Mesendoderm (in vitro differentiated cells): ENCODE measurements at regions not wholly inside any gene's neighbourhood (a gene's known extent, or its start where the extent isn't known, plus 50 kb on each side); places are given as distances from the start of the nearest gene placed in this dataset.

Experiments
- DNase-seq: peaks from one replicate; pipeline ENCODE4 v3.0.0; 2013
- H2AK5ac ChIP-seq: 2 replicates; pipeline ENCODE4 v1.6.1; 2013; ENCODE audit warnings: low read length, inconsistent platforms
- H2BK120ac ChIP-seq: 2 replicates; pipeline ENCODE4 v1.6.1; 2013; ENCODE audit warnings: low read depth, mild to moderate bottlenecking, low read length, moderate library complexity, mixed read lengths
- H2BK15ac ChIP-seq: replicated peaks from 2 replicates; pipeline ENCODE4 v1.6.1; 2013; ENCODE audit warnings: low read depth, mild to moderate bottlenecking, moderate library complexity
- H2BK5ac ChIP-seq: 2 replicates; pipeline ENCODE4 v1.6.1; 2013; ENCODE audit warnings: low read length, inconsistent platforms
- H3K18ac ChIP-seq: 2 replicates; pipeline ENCODE4 v1.6.1; 2013; ENCODE audit warnings: mild to moderate bottlenecking, low read length, mixed read lengths
- H3K23ac ChIP-seq: one replicate; pipeline ENCODE4 v1.6.1; 2013; ENCODE audit warnings: low read length
- H3K27ac ChIP-seq: 2 replicates; pipeline ENCODE4 v1.5.1; 2013; ENCODE audit warnings: low read depth, mild to moderate bottlenecking, inconsistent platforms, low read length, moderate library complexity
- H3K27me3 ChIP-seq: 2 replicates; pipeline ENCODE4 v1.6.1; 2013; ENCODE audit warnings: low read length, control low read depth, mild to moderate bottlenecking, inconsistent platforms; ENCODE audit not compliant: insufficient read depth, poor library complexity
- H3K36me3 ChIP-seq: 2 replicates; pipeline ENCODE4 v1.6.1; 2013; ENCODE audit warnings: low read length, inconsistent platforms; ENCODE audit not compliant: control insufficient read depth, insufficient read depth
- H3K4ac ChIP-seq: one replicate; pipeline ENCODE4 v1.6.1; 2013; ENCODE audit warnings: low read depth, mild to moderate bottlenecking, low read length, moderate library complexity
- H3K4me1 ChIP-seq: 2 replicates; pipeline ENCODE4 v1.6.1; 2013; ENCODE audit warnings: low read depth, low read length, inconsistent platforms; ENCODE audit not compliant: control insufficient read depth
- H3K4me2 ChIP-seq: 2 replicates; pipeline ENCODE4 v1.6.1; 2013; ENCODE audit warnings: low read length
- H3K4me3 ChIP-seq: 2 replicates; pipeline ENCODE4 v1.5.1; 2013; ENCODE audit warnings: mild to moderate bottlenecking, low read length
- H3K56ac ChIP-seq: one replicate; pipeline ENCODE4 v1.6.1; 2013; ENCODE audit warnings: low read length
- H3K79me1 ChIP-seq: 2 replicates; pipeline ENCODE4 v1.6.1; 2013; ENCODE audit warnings: low read length, inconsistent platforms
- H3K79me2 ChIP-seq: 2 replicates; pipeline ENCODE4 v1.6.1; 2013; ENCODE audit warnings: mild to moderate bottlenecking, low read length; ENCODE audit not compliant: control insufficient read depth, insufficient read depth
- H3K9ac ChIP-seq: 2 replicates; pipeline ENCODE4 v1.6.1; 2013; ENCODE audit warnings: low read length, inconsistent platforms
- H4K5ac ChIP-seq: one replicate; pipeline ENCODE4 v1.6.1; 2013; ENCODE audit warnings: low read length
- H4K8ac ChIP-seq: one replicate; pipeline ENCODE4 v1.6.1; 2013; ENCODE audit warnings: low read depth, mild to moderate bottlenecking, control low read depth, low read length, moderate library complexity
- WGBS: extraction: QIAGEN DNeasy Blood & Tissue Kit; methylation state at CpG from one replicate; pipeline ENCODE4 v1.1.7; 2013; ENCODE audit warnings: low lambda C conversion rate, missing lambda C conversion rate; ENCODE audit not compliant: insufficient coverage; ENCODE audit errors: extremely low coverage; 5-methylcytosine and 5-hydroxymethylcytosine counted together

- WGBS: no CpG with 5 or more reads among the region's 3 CpGs
- Histone ChIP-seq H2BK15ac (no peak overlapping the region), H2BK120ac (no peak overlapping the region), H3K79me1 (no peaks in the 10 kb centered on the region), H2AK5ac (no peak overlapping the region), H3K4me2 (no peak overlapping the region), H3K9ac (no peak overlapping the region), H3K18ac (no peak overlapping the region), H3K27ac (no peak overlapping the region), H3K56ac (no peak overlapping the region), H3K4me1 (no peaks in the 10 kb centered on the region), H2BK5ac (no peak overlapping the region), H3K23ac (no peak overlapping the region), H3K27me3 (no peaks in the 10 kb centered on the region), H3K79me2 (no peaks in the 10 kb centered on the region), H3K4ac (no peak overlapping the region), H3K36me3 (no peaks in the 10 kb centered on the region), H3K4me3 (no peak overlapping the region), H4K8ac (no peak overlapping the region), H4K5ac (no peak overlapping the region)
- DNase-seq: no peak
Measured at GRCh38 chr3:112735926-112736325, 95.0 kb upstream of the CCDC80 start.

GRCh38 chr3:112734736-112735350 is 93.9 kb upstream of the CCDC80 start:
- peak overlapping the region; percentile 64 for H3K56ac ChIP-seq
- no peak overlapping the region for H3K4ac ChIP-seq
- H3K9ac ChIP-seq: no peak overlapping the region
- H3K4me3 ChIP-seq: no peak overlapping the region
- no peak overlapping the region for H3K4me2 ChIP-seq
- no peak overlapping the region for H4K5ac ChIP-seq
- H3K79me2 ChIP-seq: no peaks in the 10 kb centered on the region
- H3K23ac ChIP-seq: no peak overlapping the region
- H3K18ac ChIP-seq: no peak overlapping the region
- no peak overlapping the region for H2BK15ac ChIP-seq
- H3K4me1 ChIP-seq: no peaks in the 10 kb centered on the region
- no peak overlapping the region for H2BK5ac ChIP-seq
- H4K8ac ChIP-seq: no peak overlapping the region
- H2AK5ac ChIP-seq: no peak overlapping the region
- no peak overlapping the region for H2BK120ac ChIP-seq
- H3K27me3 ChIP-seq: no peaks in the 10 kb centered on the region
- H3K79me1 ChIP-seq: no peaks in the 10 kb centered on the region
- no CpG with 5 or more reads among the region's 12 CpGs for WGBS
- peak; percentile 88 for DNase-seq
- no peaks in the 10 kb centered on the region for H3K36me3 ChIP-seq
- no peak overlapping the region for H3K27ac ChIP-seq

- no peak overlapping the region for H3K4me2 ChIP-seq
- H3K4me3 ChIP-seq: no peak overlapping the region
- no peak overlapping the region for H3K4ac ChIP-seq
- no peak overlapping the region for H3K23ac ChIP-seq
- H2BK15ac ChIP-seq: no peak overlapping the region
- no peak overlapping the region for H3K56ac ChIP-seq
- whole genome bisulfite sequencing: no CpG with 5 or more reads among the region's 2 CpGs
- H3K18ac ChIP-seq: no peak overlapping the region
- H3K27me3 ChIP-seq: no peaks in the 10 kb centered on the region
- H2AK5ac ChIP-seq: no peak overlapping the region
- H4K5ac ChIP-seq: no peak overlapping the region
- H4K8ac ChIP-seq: no peak overlapping the region
- no peak overlapping the region for H3K9ac ChIP-seq
- no peak for DNase-seq
- H3K4me1 ChIP-seq: no peaks in the 10 kb centered on the region
- no peaks in the 10 kb centered on the region for H3K79me1 ChIP-seq
- no peak overlapping the region for H3K27ac ChIP-seq
- no peak overlapping the region for H2BK5ac ChIP-seq
- H3K36me3 ChIP-seq: no peaks in the 10 kb centered on the region
- no peaks in the 10 kb centered on the region for H3K79me2 ChIP-seq
- H2BK120ac ChIP-seq: no peak overlapping the region
Measured at GRCh38 chr3:112734171-112734570, 93.2 kb upstream of the CCDC80 start.

- H3K4me1 ChIP-seq: no peaks in the 10 kb centered on the region
- H3K18ac ChIP-seq: no peak overlapping the region
- H2AK5ac ChIP-seq: no peak overlapping the region
- H3K79me1 ChIP-seq: no peaks in the 10 kb centered on the region
- H3K27ac ChIP-seq: no peak overlapping the region
- no peak overlapping the region for H2BK5ac ChIP-seq
- H3K36me3 ChIP-seq: no peaks in the 10 kb centered on the region
- no peaks in the 10 kb centered on the region for H3K27me3 ChIP-seq
- H3K4me3 ChIP-seq: no peak overlapping the region
- no peak overlapping the region for H4K8ac ChIP-seq
- H3K79me2 ChIP-seq: no peaks in the 10 kb centered on the region
- H3K56ac ChIP-seq: no peak overlapping the region
- H3K4me2 ChIP-seq: no peak overlapping the region
- no peak for DNase-seq
- H3K4ac ChIP-seq: no peak overlapping the region
- H4K5ac ChIP-seq: no peak overlapping the region
- H3K9ac ChIP-seq: no peak overlapping the region
- H2BK120ac ChIP-seq: no peak overlapping the region
- H2BK15ac ChIP-seq: no peak overlapping the region
- H3K23ac ChIP-seq: no peak overlapping the region
Measured at GRCh38 chr3:112730210-112730609, 89.3 kb upstream of the CCDC80 start.

- Histone ChIP-seq H3K4me2 (no peak overlapping the region), H4K5ac (no peak overlapping the region), H4K8ac (no peak overlapping the region), H3K36me3 (no peaks in the 10 kb centered on the region), H3K27me3 (no peaks in the 10 kb centered on the region), H3K18ac (no peak overlapping the region), H3K56ac (no peak overlapping the region), H2BK5ac (no peak overlapping the region), H3K79me2 (no peaks in the 10 kb centered on the region), H3K9ac (no peak overlapping the region), H3K27ac (no peak overlapping the region), H3K79me1 (no peaks in the 10 kb centered on the region), H3K4me1 (no peaks in the 10 kb centered on the region), H3K4me3 (no peak overlapping the region), H3K4ac (no peak overlapping the region), H2BK120ac (no peak overlapping the region), H3K23ac (no peak overlapping the region), H2AK5ac (no peak overlapping the region), H2BK15ac (no peak overlapping the region)
- no peak for DNase-seq
- WGBS: no CpG with 5 or more reads among the region's 4 CpGs
Measured at GRCh38 chr3:112721231-112721630, 80.3 kb upstream of the CCDC80 start.

- Histone ChIP-seq H3K4ac (no peak overlapping the region), H3K27ac (no peak overlapping the region), H2BK5ac (no peak overlapping the region), H3K4me2 (no peak overlapping the region), H3K4me1 (no peaks in the 10 kb centered on the region), H3K79me2 (no peaks in the 10 kb centered on the region), H3K79me1 (no peaks in the 10 kb centered on the region), H2BK120ac (no peak overlapping the region), H4K8ac (no peak overlapping the region), H4K5ac (no peak overlapping the region), H3K18ac (no peak overlapping the region), H3K36me3 (no peaks in the 10 kb centered on the region), H3K23ac (no peak overlapping the region), H2BK15ac (no peak overlapping the region), H2AK5ac (no peak overlapping the region), H3K56ac (no peak overlapping the region), H3K9ac (no peak overlapping the region), H3K27me3 (no peaks in the 10 kb centered on the region), H3K4me3 (no peak overlapping the region)
- DNase-seq: no peak
- no CpG with 5 or more reads among the region's 1 CpG for WGBS
Measured at GRCh38 chr3:112718967-112719366, 78.0 kb upstream of the CCDC80 start.
